ENCODE measurements at regions not wholly inside any gene's neighbourhood (a gene's known extent, or its start where the extent isn't known, plus 50 kb on each side); places are given as distances from the start of the nearest gene placed in this dataset.

GRCh38 chr3:161759444-161759843 is 262.8 kb downstream of the OTOL1 start:
- TF ChIP-seq CTCF (conservative IDR thresholded peaks at IDR 0.05; ENCODE audit: low read depth, low read length) (no peak), EZH2 (IDR thresholded peaks at IDR 0.05; ENCODE audit: borderline replicate concordance, low read depth, low read length, poor library complexity, severe bottlenecking) (no peak)
- ChIA-PET POLR2A (ENCODE audit: low non-redundant PET) (no interaction called here), CTCF (no interaction called here)
- BruUV-seq (replicated peaks) = no TSS peak
- intact Hi-C loops (cut with micrococcal nuclease; ENCODE audit: unreplicated experiment) = no loop called here
- no peaks in the 10 kb centered on the region for H3K4me1 ChIP-seq (ENCODE audit: insufficient read depth, low read length, poor library complexity, severe bottlenecking)
- no peaks in the 10 kb centered on the region for H3K36me3 ChIP-seq (ENCODE audit: insufficient read depth, low read length, poor library complexity, severe bottlenecking)
- DNase-seq (ENCODE audit: low spot score) = no peak
- no peaks in the 10 kb centered on the region for H3K27me3 ChIP-seq (replicated peaks; ENCODE audit: insufficient read depth, low read depth, low read length, poor library complexity)
- no peak overlapping the region for H3K4me3 ChIP-seq (ENCODE audit: low read depth, low read length, poor library complexity, severe bottlenecking)
- no peak overlapping the region for H3K27ac ChIP-seq (ENCODE audit: low read depth, low read length, poor library complexity, severe bottlenecking)
- H3K9me3 ChIP-seq (ENCODE audit: low read depth, low read length, poor library complexity, severe bottlenecking) = peaks cover 3% of the 10 kb centered on the region

GRCh38 chr3:161766331-161766730 is 269.7 kb downstream of the OTOL1 start:
- CTCF ChIA-PET = no interaction called here
- H3K4me3 ChIP-seq (ENCODE audit: low read depth, low read length, poor library complexity, severe bottlenecking) = no peak overlapping the region
- no peak for DNase-seq (ENCODE audit: low spot score)
- H3K27ac ChIP-seq (ENCODE audit: low read depth, low read length, poor library complexity, severe bottlenecking) = no peak overlapping the region
- POLR2A ChIA-PET (ENCODE audit: low non-redundant PET) = no interaction called here
- intact Hi-C loops (cut with micrococcal nuclease; ENCODE audit: unreplicated experiment) = no loop called here
- TF ChIP-seq EZH2 (IDR thresholded peaks at IDR 0.05; ENCODE audit: borderline replicate concordance, low read depth, low read length, poor library complexity, severe bottlenecking) = no peak
- H3K27me3 ChIP-seq (replicated peaks; ENCODE audit: insufficient read depth, low read depth, low read length, poor library complexity) = no peaks in the 10 kb centered on the region
- no TSS peak for BruUV-seq (replicated peaks)
- no peaks in the 10 kb centered on the region for H3K4me1 ChIP-seq (ENCODE audit: insufficient read depth, low read length, poor library complexity, severe bottlenecking)
- no peaks in the 10 kb centered on the region for H3K9me3 ChIP-seq (ENCODE audit: low read depth, low read length, poor library complexity, severe bottlenecking)
- H3K36me3 ChIP-seq (ENCODE audit: insufficient read depth, low read length, poor library complexity, severe bottlenecking) = no peaks in the 10 kb centered on the region

- no peak for DNase-seq (ENCODE audit: low spot score)
- Histone ChIP-seq H3K4me3 (ENCODE audit: low read depth, low read length, poor library complexity, severe bottlenecking) (no peak overlapping the region), H3K27ac (ENCODE audit: low read depth, low read length, poor library complexity, severe bottlenecking) (no peak overlapping the region), H3K27me3 (replicated peaks; ENCODE audit: insufficient read depth, low read depth, low read length, poor library complexity) (no peaks in the 10 kb centered on the region), H3K4me1 (ENCODE audit: insufficient read depth, low read length, poor library complexity, severe bottlenecking) (no peaks in the 10 kb centered on the region), H3K36me3 (ENCODE audit: insufficient read depth, low read length, poor library complexity, severe bottlenecking) (no peaks in the 10 kb centered on the region), H3K9me3 (ENCODE audit: low read depth, low read length, poor library complexity, severe bottlenecking) (no peaks in the 10 kb centered on the region)
- ChIA-PET CTCF (no interaction called here), POLR2A (ENCODE audit: low non-redundant PET) (no interaction called here)
- intact Hi-C loops (cut with micrococcal nuclease; ENCODE audit: unreplicated experiment) = no loop called here
- BruUV-seq (replicated peaks) = no TSS peak
- TF ChIP-seq EZH2 (IDR thresholded peaks at IDR 0.05; ENCODE audit: borderline replicate concordance, low read depth, low read length, poor library complexity, severe bottlenecking) = no peak
- TF ChIP-seq CTCF (conservative IDR thresholded peaks at IDR 0.05; ENCODE audit: low read depth, low read length) = no peak
These were observed 274.1 kb downstream of the OTOL1 start for GRCh38 chr3:161770484-161771386.

- intact Hi-C loops (cut with micrococcal nuclease; ENCODE audit: unreplicated experiment) = no loop called here
- ChIA-PET CTCF (no interaction called here), POLR2A (ENCODE audit: low non-redundant PET) (no interaction called here)
- Histone ChIP-seq H3K27me3 (replicated peaks; ENCODE audit: insufficient read depth, low read depth, low read length, poor library complexity) (no peaks in the 10 kb centered on the region), H3K4me1 (ENCODE audit: insufficient read depth, low read length, poor library complexity, severe bottlenecking) (no peaks in the 10 kb centered on the region), H3K9me3 (ENCODE audit: low read depth, low read length, poor library complexity, severe bottlenecking) (no peaks in the 10 kb centered on the region), H3K4me3 (ENCODE audit: low read depth, low read length, poor library complexity, severe bottlenecking) (no peak overlapping the region), H3K27ac (ENCODE audit: low read depth, low read length, poor library complexity, severe bottlenecking) (no peak overlapping the region), H3K36me3 (ENCODE audit: insufficient read depth, low read length, poor library complexity, severe bottlenecking) (no peaks in the 10 kb centered on the region)
- DNase-seq (ENCODE audit: low spot score) = no peak
- no TSS peak for BruUV-seq (replicated peaks)
- TF ChIP-seq CTCF (conservative IDR thresholded peaks at IDR 0.05; ENCODE audit: low read depth, low read length) = no peak
- no peak for TF ChIP-seq EZH2 (IDR thresholded peaks at IDR 0.05; ENCODE audit: borderline replicate concordance, low read depth, low read length, poor library complexity, severe bottlenecking)
These were observed 284.8 kb downstream of the OTOL1 start for GRCh38 chr3:161781381-161781780.

Measured in A673 (cell line).